ENCODE measurements at regions not wholly inside any gene's neighbourhood (a gene's known extent, or its start where the extent isn't known, plus 50 kb on each side); places are given as distances from the start of the nearest gene placed in this dataset.

- no peak for DNase-seq
Observed at GRCh38 chr13:44058067-44058466, 178.4 kb downstream of the LACC1 start.

GRCh38 chr13:44058624-44059215, 179.0 kb downstream of the LACC1 start:
- DNase-seq = peak; percentile 57

GRCh38 chr13:44061876-44062275, 182.2 kb downstream of the LACC1 start:
- no peak for DNase-seq

GRCh38 chr13:44063467-44063866, 183.8 kb downstream of the LACC1 start:
- no peak for DNase-seq

GRCh38 chr13:44063881-44064280, 184.2 kb downstream of the LACC1 start:
- no peak for DNase-seq

GRCh38 chr13:44064357-44064756, 184.7 kb downstream of the LACC1 start:
- DNase-seq = no peak

GRCh38 chr13:44068169-44068568, 188.5 kb downstream of the LACC1 start:
- DNase-seq = no peak

- no peak for DNase-seq
Observed at GRCh38 chr13:44068737-44069136, 189.0 kb downstream of the LACC1 start.

- DNase-seq = no peak
Observed at GRCh38 chr13:44072536-44072935, 192.8 kb downstream of the LACC1 start.

- DNase-seq = no peak
Observed at GRCh38 chr13:44074611-44075010, 194.9 kb downstream of the LACC1 start.

GRCh38 chr13:44075113-44075512, 195.4 kb downstream of the LACC1 start:
- peak; percentile 49 for DNase-seq

GRCh38 chr13:44078806-44079376, 199.2 kb downstream of the LACC1 start:
- DNase-seq = no peak

- no peak for DNase-seq
Observed at GRCh38 chr13:44079413-44080205, 199.9 kb downstream of the LACC1 start.

GRCh38 chr13:44084146-44084545, 204.4 kb downstream of the LACC1 start:
- peak; percentile 4 for DNase-seq

GRCh38 chr13:44086389-44086788, 206.7 kb downstream of the LACC1 start:
- no peak for DNase-seq

- DNase-seq = no peak
Observed at GRCh38 chr13:44088411-44088810, 208.7 kb downstream of the LACC1 start.

- no peak for DNase-seq
Observed at GRCh38 chr13:44088991-44089413, 209.3 kb downstream of the LACC1 start.

GRCh38 chr13:44089452-44089851, 209.7 kb downstream of the LACC1 start:
- DNase-seq = no peak

- DNase-seq = no peak
Observed at GRCh38 chr13:44092078-44092970, 212.6 kb downstream of the LACC1 start.

GRCh38 chr13:44093607-44094564, 214.2 kb downstream of the LACC1 start:
- no peak for DNase-seq

- DNase-seq = no peak
Observed at GRCh38 chr13:44096901-44097300, 217.2 kb downstream of the LACC1 start.

- DNase-seq = no peak
Observed at GRCh38 chr13:44098559-44098958, 218.9 kb downstream of the LACC1 start.
